ENCODE measurements at regions not wholly inside any gene's neighbourhood (a gene's known extent, or its start where the extent isn't known, plus 50 kb on each side); places are given as distances from the start of the nearest gene placed in this dataset.

DNA sequence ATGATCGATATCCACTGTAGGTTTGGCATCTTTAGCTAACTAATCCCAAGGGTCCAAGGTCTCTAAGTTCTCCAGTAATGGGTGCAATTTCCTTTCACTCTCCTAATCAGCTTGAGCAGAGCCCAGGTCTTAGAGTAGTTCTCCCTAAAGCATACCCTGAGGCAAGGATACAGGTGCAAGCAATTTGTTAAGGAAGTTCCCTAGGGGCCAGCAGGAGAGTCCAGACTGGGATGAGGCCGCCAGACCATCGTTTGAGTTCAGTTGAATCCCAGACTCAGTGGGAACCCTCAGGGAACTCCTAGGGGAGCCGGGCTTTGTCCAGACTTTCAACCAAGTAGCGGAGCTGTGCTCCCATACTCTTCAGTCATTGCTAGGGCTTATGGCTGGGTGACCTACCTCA, 835.4 kb upstream of the CDH2 start:
- DNase-seq: no peak

DNA sequence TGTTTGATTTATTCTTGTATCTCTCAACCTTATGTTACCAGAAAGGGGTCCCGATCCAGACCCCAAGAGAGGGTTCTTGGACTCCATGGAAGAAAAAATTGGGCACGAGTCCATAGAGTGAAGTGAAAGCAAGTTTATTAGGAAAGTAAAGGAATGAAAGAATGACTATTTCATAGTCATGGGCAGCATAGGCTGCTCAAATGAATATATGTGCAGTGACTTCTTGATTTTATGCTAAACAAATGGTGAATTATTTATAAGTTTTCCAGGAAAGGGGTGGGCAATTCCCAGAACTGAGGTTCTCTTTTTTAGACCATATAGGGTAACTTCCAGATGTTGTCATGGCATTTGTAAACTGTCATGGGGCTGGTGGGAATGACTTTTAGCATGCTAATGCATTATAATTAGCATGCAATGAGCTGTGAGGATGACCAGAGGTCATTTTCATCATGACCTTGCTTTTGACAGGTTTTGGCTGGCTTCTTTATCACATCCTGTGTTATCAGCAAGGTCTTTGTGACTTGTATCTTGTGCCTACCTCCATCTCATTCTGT, 832.4 kb upstream of the CDH2 start:
- DNase-seq: no peak

DNA sequence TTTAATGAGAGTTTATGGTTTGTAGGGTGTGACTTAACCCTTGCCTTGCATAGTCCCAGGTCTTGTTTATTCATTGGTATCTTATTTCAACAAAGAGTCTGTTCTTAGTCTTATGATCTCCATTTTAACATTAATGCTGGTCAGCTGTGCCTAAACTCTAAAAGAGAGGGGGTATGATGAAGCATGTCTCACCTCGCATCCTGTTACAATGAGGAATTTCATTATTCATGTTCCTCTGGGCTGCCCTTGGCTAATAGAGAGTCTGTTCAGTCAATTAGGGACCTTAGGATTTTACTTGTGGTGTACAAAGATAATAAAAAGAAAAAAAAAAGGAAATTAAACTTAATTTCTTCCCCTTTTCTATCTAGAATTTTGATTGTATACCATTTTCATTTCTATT, 831.9 kb upstream of the CDH2 start:
- no peak for DNase-seq

DNA sequence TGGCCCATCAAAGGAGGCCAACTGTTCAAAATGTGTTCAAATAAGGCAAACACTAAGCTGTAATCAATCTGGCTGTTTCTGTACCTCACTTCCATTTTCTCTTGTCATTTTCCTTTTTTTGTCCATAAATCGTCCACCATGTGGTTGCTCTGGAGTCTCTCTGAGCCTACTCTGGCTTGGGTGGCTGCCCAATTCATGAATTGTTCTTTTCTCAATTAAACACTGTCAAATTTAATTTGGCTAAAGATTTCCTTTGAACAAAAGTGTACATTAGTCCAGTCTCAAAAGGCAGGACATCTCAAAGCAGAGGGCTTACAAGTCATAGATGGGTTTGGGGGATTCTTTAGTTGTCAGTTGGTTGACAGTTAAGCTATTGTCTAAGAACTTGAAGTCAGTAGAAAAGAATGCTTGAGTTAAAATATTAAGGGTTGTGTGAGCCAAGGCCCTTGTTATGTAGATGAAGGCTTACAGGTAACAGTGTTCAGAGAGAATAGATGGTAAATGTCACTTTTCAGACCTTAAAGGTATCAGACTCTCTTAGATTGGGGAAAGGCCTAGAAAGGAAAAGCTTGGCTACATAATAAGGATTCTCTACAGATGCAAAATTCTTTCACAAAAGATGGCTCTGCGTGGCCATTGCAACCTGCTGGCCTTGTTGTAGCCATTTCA, 831.2 kb upstream of the CDH2 start:
- DNase-seq: no peak

DNA sequence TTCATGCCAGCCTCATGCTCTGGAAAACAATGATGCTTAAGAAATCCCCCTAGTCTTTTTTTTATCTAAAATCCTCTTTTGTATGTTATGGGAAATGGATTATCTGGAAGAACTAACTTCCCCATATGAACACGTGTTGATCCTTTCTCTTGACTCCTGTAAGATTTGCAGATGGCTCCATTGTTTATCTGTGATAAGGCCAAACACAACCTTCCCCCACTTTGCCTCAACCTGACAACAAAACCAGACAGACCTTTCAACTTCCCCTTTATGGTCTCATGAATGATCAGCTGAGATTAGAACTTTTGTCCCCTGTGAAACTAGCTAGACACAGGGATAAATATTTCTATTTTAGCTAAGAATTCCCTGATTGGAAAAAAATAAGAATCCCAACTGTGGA, 828.0 kb upstream of the CDH2 start:
- DNase-seq: no peak

DNA sequence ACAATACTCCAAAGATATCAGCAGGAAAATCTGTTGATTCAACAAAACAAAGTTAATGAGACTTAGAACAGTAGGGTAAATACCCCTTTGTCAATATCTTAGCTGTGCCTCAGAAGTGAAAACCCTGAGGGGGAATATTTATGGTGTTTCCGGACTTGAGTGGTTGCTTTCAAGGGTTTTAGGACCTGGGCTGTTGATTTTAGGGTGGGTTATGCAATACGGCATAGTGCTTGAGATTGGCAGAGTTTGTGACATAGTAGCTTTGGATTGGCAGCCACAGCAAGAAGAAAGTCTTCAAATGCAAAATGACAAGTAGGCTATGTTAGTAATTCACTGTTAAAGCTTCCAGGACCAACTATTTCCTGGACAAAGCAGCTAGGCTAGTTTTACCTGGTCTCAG, 826.3 kb upstream of the CDH2 start:
- DNase-seq: no peak

DNA sequence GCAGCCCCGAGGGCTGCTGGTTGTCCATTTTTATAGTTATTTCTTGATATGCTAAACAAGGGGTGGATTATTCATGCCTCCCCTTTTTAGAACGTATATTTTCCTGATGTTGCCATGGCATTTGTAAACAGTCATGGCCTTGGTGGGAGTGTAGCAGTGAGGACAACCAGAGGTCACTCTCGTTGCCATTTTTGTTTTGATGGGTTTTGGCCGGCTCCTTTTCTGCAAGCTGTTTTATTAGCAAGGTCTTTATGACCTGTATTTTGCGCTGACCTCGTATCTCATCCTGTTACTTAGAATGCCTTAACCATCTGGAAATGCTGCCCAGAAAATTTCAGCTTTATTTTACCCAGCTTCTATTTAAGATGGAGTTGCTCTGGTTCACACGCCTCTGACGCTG, 825.8 kb upstream of the CDH2 start:
- DNase-seq: no peak

DNA sequence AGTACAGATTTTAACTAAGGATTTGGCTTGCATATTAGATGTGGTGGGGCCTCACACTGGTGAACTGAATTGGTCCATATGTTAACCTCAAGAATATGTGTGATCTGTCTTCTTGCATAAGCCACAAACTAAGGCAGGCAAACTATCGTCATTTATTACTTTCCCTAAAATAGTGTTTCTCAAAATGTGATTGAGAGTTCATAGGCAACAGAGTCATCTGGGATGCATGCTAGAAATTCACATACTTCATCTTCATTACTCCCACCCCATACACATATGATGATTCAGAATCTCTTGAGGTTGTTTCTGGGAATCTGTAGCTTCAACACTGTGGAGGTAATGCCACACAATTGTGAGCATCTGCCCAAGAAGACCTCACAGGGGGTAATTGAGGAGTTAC, 822.8 kb upstream of the CDH2 start:
- DNase-seq: no peak

DNA sequence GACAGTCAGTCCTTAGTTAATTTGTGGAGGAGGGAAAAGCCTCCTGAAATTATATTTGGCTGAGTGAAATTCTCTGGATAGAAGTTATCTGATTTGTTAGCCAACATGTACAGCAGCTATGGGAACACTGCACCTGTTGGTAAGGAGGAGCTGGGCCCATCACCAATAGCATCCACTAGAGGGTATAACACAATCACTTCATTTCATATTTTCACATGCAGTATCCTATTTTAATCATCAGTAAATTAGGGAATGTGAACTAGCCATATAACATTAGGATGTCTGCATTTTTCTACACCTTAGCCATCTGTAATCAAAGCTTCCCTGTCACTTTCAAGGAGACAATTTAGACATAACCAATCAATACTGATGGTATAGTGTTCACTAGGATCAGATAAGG, 818.4 kb upstream of the CDH2 start:
- DNase-seq: no peak

DNA sequence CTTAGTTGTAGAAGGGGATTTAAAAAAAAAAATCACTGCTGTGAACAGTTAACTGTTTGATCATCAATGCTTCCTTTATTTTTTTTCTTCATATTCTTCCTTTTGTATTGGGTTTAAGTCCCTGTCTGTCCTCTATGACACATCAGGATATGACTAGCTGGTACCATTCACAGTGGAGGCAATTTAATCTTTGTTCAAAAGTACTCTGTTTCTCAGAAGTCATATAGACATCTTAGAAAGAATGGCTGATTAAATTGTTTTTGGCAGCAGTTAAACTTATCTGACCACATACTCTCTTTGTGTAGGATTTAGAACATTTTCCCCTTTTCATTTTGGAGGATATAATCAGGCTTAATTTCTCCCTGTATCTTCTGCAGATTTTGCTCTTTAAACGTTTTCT, 807.8 kb upstream of the CDH2 start:
- no peak for DNase-seq

DNA sequence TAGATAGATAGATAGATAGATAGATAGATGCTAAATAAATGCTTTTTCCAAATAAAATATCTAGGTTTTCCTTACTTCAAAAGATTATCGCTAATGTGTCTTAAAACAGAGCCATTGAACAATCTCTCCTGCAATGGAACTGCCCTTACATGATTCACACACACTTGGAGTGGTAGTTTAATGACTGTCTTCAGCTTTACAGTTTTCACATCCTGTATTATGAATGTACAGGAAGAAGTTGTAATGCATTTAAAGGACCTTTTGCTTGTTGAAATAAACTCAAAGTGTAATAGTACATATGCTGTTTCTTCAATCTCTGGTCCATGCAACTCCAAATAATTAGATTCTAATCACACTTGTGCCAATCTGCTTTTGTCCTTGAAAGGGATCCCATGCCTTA, 797.6 kb upstream of the CDH2 start:
- DNase-seq: no peak

DNA sequence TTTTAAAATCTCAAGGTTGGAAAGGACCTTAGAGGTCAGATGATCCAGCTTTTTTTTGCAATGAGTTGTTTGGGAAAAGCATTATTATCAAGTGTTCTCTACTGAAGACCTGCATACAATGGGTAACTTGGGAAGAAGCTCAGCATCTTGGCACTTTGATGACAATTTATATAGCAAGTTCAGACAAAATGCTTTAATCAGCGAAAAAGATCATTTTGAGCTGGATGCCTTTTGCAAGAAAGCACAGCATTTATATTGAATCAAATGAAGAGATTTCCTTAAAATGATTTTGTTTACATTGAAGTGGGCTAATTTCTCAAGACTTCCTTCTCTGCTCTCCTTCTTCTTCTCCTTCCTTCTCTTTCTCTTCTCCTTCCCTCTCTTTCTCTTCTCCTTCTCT, 796.4 kb upstream of the CDH2 start:
- DNase-seq: no peak

DNA sequence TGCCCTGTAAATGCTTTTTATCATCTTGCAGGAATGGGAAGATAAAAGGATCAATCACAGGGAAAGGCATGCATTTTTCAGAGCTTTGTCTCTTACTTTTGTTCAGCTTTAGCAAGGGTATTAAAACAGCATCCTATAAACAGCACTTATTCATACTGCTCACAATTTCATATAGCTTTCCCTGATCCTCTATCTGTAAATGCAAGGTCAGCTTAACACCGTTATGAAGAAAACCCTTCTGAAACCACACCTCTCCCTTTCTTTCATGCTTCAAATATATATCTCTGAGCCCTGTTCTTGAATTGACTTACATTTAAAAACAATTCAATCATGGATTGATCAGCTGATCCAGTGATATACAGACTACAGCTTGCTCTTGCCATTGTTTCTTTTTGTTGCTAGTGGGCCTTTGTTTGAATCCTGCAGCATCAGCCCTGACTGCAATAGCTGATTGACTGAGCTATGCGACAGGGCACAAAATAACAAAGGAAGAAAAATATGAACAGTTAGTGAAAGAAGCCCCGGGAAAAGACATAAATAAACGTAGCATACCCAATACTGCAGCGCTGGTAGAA, 795.5 kb upstream of the CDH2 start:
- DNase-seq: no peak

DNA sequence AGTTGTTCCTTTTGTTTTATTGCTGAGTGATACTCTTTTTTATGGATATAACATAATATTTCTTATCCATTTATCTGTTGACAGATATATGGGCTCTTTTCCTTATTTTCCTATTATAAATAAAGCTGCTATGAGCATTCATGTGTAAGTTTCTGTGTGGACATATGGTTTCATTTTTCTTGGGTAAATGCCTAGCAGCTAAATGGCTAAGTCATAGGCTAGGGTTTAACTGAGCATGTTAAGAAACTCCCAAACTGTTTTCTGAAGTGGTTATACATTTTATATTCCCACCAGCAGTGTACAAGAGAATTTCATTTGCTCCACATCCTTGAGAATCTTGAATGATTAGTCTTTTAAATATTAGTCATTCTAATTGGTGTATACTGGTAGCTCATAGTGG, 786.6 kb upstream of the CDH2 start:
- DNase-seq: no peak

DNA sequence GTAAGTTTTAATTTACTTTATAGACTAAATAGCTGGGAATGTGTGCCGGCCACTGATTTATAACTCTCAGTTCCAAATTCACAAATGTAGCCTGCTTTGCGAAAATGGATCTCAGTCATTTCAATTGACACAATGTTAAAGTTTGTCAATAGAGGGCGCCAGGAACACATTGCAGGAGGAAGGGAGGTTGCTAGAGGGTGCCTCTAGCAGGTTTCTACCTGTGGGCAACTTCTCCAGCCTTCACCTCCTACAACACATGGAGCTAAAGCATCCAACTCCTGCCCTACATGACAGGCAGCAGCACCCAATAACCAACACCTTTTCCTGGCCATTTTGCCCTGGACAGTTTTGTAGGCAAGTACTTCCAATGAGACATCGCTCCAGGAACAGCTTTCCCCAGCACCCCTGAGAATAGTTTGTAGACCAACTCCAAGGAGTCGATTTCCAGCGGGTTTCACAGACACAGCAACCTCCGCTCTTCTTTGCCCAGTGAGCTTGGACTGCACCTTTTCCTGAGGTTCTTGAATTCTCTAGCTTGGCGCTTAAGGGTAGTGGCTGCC, 784.8 kb upstream of the CDH2 start:
- DNase-seq: peak; percentile 33 to 51 (median 49)

DNA sequence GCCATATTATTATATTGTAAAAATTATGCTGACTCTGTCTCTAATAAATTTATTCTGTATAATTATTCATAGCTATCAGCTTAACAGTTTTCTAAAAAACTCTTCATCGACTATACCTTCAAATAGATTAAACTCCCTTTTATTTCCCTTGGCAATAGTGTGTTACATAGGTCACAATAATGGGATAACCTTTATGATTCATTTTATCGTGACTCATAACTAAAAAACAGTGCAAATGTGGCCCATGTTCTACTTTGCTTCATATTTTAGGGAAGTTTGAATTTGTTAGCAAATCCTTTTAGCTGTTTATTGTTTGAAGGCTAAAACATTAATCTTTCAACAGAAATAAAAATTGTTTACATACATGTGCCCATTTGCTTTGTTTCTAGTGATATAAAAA, 783.2 kb upstream of the CDH2 start:
- DNase-seq: peak in 1 of 3 donors; percentile 5

DNA sequence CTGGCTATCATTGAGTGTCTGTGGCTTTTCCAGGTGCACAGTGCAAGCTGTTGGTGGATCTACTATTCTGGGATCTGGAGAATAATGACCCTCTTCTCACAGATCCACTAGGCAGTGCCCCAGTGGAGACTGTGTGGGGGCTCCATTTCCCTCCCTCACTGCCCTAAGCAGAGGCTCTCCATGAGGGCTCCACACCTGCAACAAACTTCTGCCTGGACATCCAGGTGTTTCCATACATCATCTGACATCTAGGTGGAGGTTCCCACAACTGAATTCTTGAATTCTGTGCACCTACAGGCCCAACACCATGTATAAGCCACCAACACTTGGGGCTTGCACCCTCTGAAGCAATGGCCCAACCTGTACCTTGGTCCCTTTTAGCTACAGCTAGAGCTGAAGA, 775.4 kb upstream of the CDH2 start:
- no peak for DNase-seq

DNA sequence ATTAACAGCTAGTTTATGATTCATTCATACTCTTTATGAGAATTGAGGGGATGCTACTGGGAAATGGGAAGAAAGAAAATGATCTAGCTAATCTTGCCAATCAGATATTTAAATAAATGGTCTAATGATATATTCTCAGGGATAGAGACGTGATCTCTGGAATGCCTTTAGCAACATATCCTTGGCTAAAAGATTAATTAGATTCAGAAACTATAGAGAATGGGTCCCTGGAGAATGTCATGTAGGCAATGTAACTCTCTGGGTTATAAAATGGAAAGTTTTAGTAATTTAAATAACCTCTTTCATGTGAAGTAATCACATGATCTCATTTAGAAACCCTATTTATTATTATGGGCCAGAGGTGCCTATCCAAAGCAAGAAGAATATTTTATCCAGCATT, 771.0 kb upstream of the CDH2 start:
- no peak for DNase-seq

DNA sequence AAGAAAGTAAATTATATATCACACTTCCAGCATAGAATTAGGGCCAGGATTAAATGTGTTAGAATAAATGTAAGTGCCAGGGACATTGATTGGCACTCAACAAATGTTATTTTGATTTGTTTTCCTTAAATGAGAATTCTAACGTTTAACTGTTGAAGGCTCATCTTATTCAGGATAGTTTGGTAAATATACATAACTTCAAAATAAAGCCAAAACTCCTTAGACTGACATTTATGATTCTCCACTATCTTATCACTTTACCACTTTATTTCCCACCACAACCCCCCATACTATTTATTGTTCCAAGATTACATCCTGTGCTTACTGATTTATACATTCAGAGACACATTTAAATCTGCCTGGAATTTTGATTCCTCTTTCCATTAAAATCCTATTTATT, 769.5 kb upstream of the CDH2 start:
- no peak for DNase-seq

DNA sequence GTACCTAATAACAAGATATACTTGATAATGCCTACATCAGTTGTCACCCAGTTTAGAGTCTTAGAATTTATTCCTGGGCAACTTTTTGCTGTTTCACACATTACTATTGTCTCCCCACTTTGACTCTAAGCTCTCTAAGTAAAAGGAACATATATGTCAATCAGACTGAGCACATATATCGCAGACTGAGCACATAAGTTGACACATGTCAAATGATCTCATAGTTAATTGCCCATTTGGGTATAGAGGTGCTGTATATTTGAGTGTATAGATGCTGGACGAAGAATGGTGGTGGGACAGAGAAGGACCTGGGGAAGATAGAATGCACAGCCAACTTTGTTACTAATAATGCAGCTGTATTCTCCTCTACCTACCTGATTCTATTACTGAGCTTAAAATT, 746.0 kb upstream of the CDH2 start:
- DNase-seq: no peak

DNA sequence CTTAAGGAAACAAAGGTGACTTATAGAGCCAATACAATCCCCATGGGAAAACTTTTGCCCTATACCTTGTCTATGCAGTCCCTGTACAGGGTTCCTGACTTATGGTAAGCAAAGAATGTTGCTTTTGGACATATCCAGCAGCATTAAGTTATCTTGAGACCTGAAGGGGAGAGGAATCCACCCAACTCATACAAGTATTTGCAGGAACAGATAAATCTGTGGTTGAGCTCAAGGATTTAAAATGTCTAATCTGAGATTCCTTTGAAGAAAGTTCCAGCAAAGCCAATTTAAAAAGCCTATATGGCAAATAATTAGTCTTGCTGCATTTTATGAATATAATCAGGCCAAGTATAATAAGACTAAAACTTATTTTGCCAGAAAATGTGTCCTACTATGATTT, 739.5 kb upstream of the CDH2 start:
- no peak for DNase-seq

DNA sequence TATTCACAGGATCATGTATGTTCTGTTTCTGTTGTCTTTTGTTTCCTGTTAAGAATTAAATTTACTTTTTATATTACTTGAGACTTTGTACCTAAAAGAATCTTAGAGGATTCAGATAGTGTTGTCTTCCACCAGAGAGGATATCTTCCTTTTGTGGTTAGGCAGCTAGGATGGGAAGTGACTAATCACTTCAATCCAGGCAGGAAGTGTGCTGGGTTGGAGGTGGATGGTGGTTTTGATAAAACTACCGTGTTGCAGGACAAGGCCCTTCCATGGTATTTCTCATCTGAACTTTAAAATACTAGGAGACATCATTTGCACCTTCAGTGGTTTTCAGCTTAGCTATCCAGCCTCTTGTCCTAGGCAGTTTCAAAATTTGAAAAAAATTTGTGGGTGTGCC, 728.6 kb upstream of the CDH2 start:
- no peak for DNase-seq

DNA sequence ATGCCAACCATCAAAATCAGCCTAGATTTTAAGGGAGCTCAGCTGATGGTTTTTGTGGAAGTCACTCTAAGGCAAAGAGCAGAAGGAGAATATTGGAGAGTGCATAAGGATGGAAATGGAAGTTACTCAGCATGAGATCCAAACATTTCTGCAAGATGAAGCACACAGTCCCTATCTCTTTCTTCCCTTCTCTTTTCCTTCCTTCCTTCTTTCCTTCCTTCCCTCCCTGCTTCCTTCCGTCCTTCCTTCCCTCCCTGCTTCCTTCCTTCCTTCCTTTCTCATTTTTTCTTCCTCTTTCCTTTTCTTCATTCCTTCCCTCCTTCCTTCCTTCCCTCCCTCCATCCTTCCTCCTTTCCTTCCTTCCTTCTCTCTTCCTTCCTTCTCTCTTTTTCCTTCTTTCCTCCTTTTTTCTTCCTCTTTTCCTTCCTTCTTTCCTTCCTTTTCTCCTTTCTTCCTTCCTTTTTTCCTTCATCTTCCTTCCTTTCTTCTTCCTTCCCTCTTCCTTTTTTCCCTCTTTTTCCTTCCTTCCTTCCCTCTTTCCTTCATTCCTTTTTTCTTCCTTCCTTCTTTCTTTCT, 727.9 kb upstream of the CDH2 start:
- DNase-seq: no peak

DNA sequence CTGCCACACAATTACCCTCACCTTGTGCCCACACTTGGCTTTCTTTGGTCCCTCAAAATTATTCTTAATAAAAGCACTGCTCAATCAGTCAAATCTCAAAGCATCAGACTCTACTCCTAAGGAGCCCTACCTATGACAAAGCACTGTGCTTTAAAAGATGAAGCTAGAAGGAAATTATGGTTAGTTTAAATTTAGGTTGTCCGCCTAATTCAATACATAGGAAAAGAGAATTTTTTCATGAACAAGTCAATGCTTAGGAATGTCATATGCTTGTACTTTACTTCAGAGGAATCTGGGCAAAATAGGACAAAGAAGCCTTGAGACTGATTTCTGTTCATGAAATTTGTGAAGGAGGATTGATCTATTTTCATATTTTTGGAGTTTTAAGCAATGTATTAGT, 726.4 kb upstream of the CDH2 start:
- DNase-seq: no peak

Measured in suppressor macrophage treated with lipopolysaccharide for 1 hour (primary cell).